ENCODE measurements at regions not wholly inside any gene's neighbourhood (a gene's known extent, or its start where the extent isn't known, plus 50 kb on each side); places are given as distances from the start of the nearest gene placed in this dataset.

- TF ChIP-seq EZH2 (IDR thresholded peaks at IDR 0.05; ENCODE audit: borderline replicate concordance) (no peak), EZH2phosphoT487 (IDR thresholded peaks at IDR 0.05; ENCODE audit: low read depth, severe bottlenecking, unreplicated experiment) (no peak), CTCF (IDR thresholded peaks at IDR 0.05; ENCODE audit: poor library complexity) (no peak)
- no peak for DNase-seq (ENCODE audit: low spot score)
- H3K4me2 ChIP-seq, result no peak overlapping the region
- no peaks in the 10 kb centered on the region for H3K9me2 ChIP-seq (replicated peaks; ENCODE audit: insufficient read depth)
- WGBS (ENCODE audit: low lambda C conversion rate, missing lambda C conversion rate), result 93% methylated on average over 7 of the region's 7 CpGs
- no peaks in the 10 kb centered on the region for H3K9me3 ChIP-seq (ENCODE audit: low read depth)
- no peak overlapping the region for H3K4me3 ChIP-seq
- H3K27ac ChIP-seq, result no peak overlapping the region
- no peaks in the 10 kb centered on the region for H4K20me1 ChIP-seq (ENCODE audit: insufficient read depth, poor library complexity, severe bottlenecking)
- no peaks in the 10 kb centered on the region for H3K79me2 ChIP-seq
- no peaks in the 10 kb centered on the region for H3K27me3 ChIP-seq
- no peaks in the 10 kb centered on the region for H3K4me1 ChIP-seq (ENCODE audit: insufficient read depth)
- no peak overlapping the region for H2AFZ ChIP-seq
- H3K36me3 ChIP-seq (replicated peaks; ENCODE audit: insufficient read depth, low read depth), result no peaks in the 10 kb centered on the region
Observed at GRCh38 chr2:128834880-128835252, 516.2 kb upstream of the HS6ST1 start.

- 90% methylated on average over 10 of the region's 10 CpGs for WGBS (ENCODE audit: low lambda C conversion rate, missing lambda C conversion rate)
- Histone ChIP-seq H3K4me2 (no peak overlapping the region), H3K27ac (no peak overlapping the region), H3K9me3 (ENCODE audit: low read depth) (no peaks in the 10 kb centered on the region), H2AFZ (no peak overlapping the region), H3K79me2 (no peaks in the 10 kb centered on the region), H3K9me2 (replicated peaks; ENCODE audit: insufficient read depth) (no peaks in the 10 kb centered on the region), H3K4me1 (ENCODE audit: insufficient read depth) (no peaks in the 10 kb centered on the region), H3K27me3 (no peaks in the 10 kb centered on the region), H3K36me3 (replicated peaks; ENCODE audit: insufficient read depth, low read depth) (no peaks in the 10 kb centered on the region), H4K20me1 (ENCODE audit: insufficient read depth, poor library complexity, severe bottlenecking) (no peaks in the 10 kb centered on the region), H3K4me3 (no peak overlapping the region)
- no peak for DNase-seq (ENCODE audit: low spot score)
- TF ChIP-seq CTCF (IDR thresholded peaks at IDR 0.05; ENCODE audit: poor library complexity) (no peak), EZH2phosphoT487 (IDR thresholded peaks at IDR 0.05; ENCODE audit: low read depth, severe bottlenecking, unreplicated experiment) (no peak), EZH2 (IDR thresholded peaks at IDR 0.05; ENCODE audit: borderline replicate concordance) (no peak)
Observed at GRCh38 chr2:128835342-128835855, 516.7 kb upstream of the HS6ST1 start.

- H3K27ac ChIP-seq, result no peak overlapping the region
- H3K4me1 ChIP-seq (ENCODE audit: insufficient read depth), result no peaks in the 10 kb centered on the region
- no peaks in the 10 kb centered on the region for H4K20me1 ChIP-seq (ENCODE audit: insufficient read depth, poor library complexity, severe bottlenecking)
- no peak for TF ChIP-seq EZH2 (IDR thresholded peaks at IDR 0.05; ENCODE audit: borderline replicate concordance)
- no peak for TF ChIP-seq CTCF (IDR thresholded peaks at IDR 0.05; ENCODE audit: poor library complexity)
- TF ChIP-seq EZH2phosphoT487 (IDR thresholded peaks at IDR 0.05; ENCODE audit: low read depth, severe bottlenecking, unreplicated experiment), result no peak
- no peak overlapping the region for H2AFZ ChIP-seq
- DNase-seq (ENCODE audit: low spot score), result no peak
- H3K9me2 ChIP-seq (replicated peaks; ENCODE audit: insufficient read depth), result no peaks in the 10 kb centered on the region
- H3K4me2 ChIP-seq, result no peak overlapping the region
- H3K4me3 ChIP-seq, result no peak overlapping the region
- no peaks in the 10 kb centered on the region for H3K27me3 ChIP-seq
- H3K9me3 ChIP-seq (ENCODE audit: low read depth), result no peaks in the 10 kb centered on the region
- no peaks in the 10 kb centered on the region for H3K79me2 ChIP-seq
- WGBS (ENCODE audit: low lambda C conversion rate, missing lambda C conversion rate), result 91% methylated on average over 5 of the region's 6 CpGs
- no peaks in the 10 kb centered on the region for H3K36me3 ChIP-seq (replicated peaks; ENCODE audit: insufficient read depth, low read depth)
Observed at GRCh38 chr2:128835974-128836373, 517.3 kb upstream of the HS6ST1 start.
